ENCODE measurements at regions not wholly inside any gene's neighbourhood (a gene's known extent, or its start where the extent isn't known, plus 50 kb on each side); places are given as distances from the start of the nearest gene placed in this dataset.

GRCh38 chr3:196143708-196144382 lies 62.0 kb upstream of the TFRC start:
- H3K79me2 ChIP-seq (ENCODE audit: insufficient read depth, low read length) = no peaks in the 10 kb centered on the region
- H4K20me1 ChIP-seq (ENCODE audit: insufficient read depth, low read length, poor library complexity, severe bottlenecking) = no peaks in the 10 kb centered on the region
- H3F3A ChIP-seq (ENCODE audit: low read depth) = no peaks in the 10 kb centered on the region
- H3K27me3 ChIP-seq (ENCODE audit: insufficient read depth, low read length, poor library complexity, severe bottlenecking) = no peaks in the 10 kb centered on the region
- H3K36me3 ChIP-seq (ENCODE audit: insufficient read depth, low read length) = no peaks in the 10 kb centered on the region
- H3K9ac ChIP-seq (ENCODE audit: low read depth, low read length, poor library complexity, severe bottlenecking) = no peak overlapping the region
- no peak overlapping the region for H3K4me3 ChIP-seq (ENCODE audit: low read length, poor library complexity, severe bottlenecking)
- H3K9me3 ChIP-seq (ENCODE audit: insufficient read depth, low read depth, low read length) = no peaks in the 10 kb centered on the region
- H3K9me2 ChIP-seq (replicated peaks; ENCODE audit: low read depth, low read length) = no peaks in the 10 kb centered on the region
- H3K4me2 ChIP-seq (ENCODE audit: low read depth, low read length, poor library complexity, severe bottlenecking) = no peak overlapping the region
- TF ChIP-seq CTCF (conservative IDR thresholded peaks at IDR 0.05; ENCODE audit: low read length) (no peak), EZH2phosphoT487 (IDR thresholded peaks at IDR 0.05; ENCODE audit: borderline replicate concordance) (no peak)
- H2AFZ ChIP-seq (ENCODE audit: low read length) = no peak overlapping the region
- peaks cover 10% of the 10 kb centered on the region for H3K4me1 ChIP-seq (ENCODE audit: insufficient read depth, low read length, poor library complexity, severe bottlenecking)

GRCh38 chr3:196142202-196142956 lies 60.5 kb upstream of the TFRC start:
- no peak overlapping the region for H3K4me3 ChIP-seq (ENCODE audit: low read length, poor library complexity, severe bottlenecking)
- no peaks in the 10 kb centered on the region for H3K79me2 ChIP-seq (ENCODE audit: insufficient read depth, low read length)
- no peaks in the 10 kb centered on the region for H4K20me1 ChIP-seq (ENCODE audit: insufficient read depth, low read length, poor library complexity, severe bottlenecking)
- no peaks in the 10 kb centered on the region for H3K9me3 ChIP-seq (ENCODE audit: insufficient read depth, low read depth, low read length)
- no peaks in the 10 kb centered on the region for H3K36me3 ChIP-seq (ENCODE audit: insufficient read depth, low read length)
- H3F3A ChIP-seq (ENCODE audit: low read depth) = no peaks in the 10 kb centered on the region
- TF ChIP-seq CTCF (conservative IDR thresholded peaks at IDR 0.05; ENCODE audit: low read length) = no peak
- TF ChIP-seq EZH2phosphoT487 (IDR thresholded peaks at IDR 0.05; ENCODE audit: borderline replicate concordance) = no peak
- H3K9me2 ChIP-seq (replicated peaks; ENCODE audit: low read depth, low read length) = no peaks in the 10 kb centered on the region
- H2AFZ ChIP-seq (ENCODE audit: low read length) = no peak overlapping the region
- no peaks in the 10 kb centered on the region for H3K27me3 ChIP-seq (ENCODE audit: insufficient read depth, low read length, poor library complexity, severe bottlenecking)
- no peak overlapping the region for H3K4me2 ChIP-seq (ENCODE audit: low read depth, low read length, poor library complexity, severe bottlenecking)
- peaks cover 12% of the 10 kb centered on the region for H3K4me1 ChIP-seq (ENCODE audit: insufficient read depth, low read length, poor library complexity, severe bottlenecking)
- no peak overlapping the region for H3K9ac ChIP-seq (ENCODE audit: low read depth, low read length, poor library complexity, severe bottlenecking)

GRCh38 chr3:196141866-196142201 lies 59.9 kb upstream of the TFRC start:
- H3K79me2 ChIP-seq (ENCODE audit: insufficient read depth, low read length) = no peaks in the 10 kb centered on the region
- no peaks in the 10 kb centered on the region for H3K36me3 ChIP-seq (ENCODE audit: insufficient read depth, low read length)
- TF ChIP-seq CTCF (conservative IDR thresholded peaks at IDR 0.05; ENCODE audit: low read length) = no peak
- no peak for TF ChIP-seq EZH2phosphoT487 (IDR thresholded peaks at IDR 0.05; ENCODE audit: borderline replicate concordance)
- H3K9ac ChIP-seq (ENCODE audit: low read depth, low read length, poor library complexity, severe bottlenecking) = no peak overlapping the region
- no peaks in the 10 kb centered on the region for H3K27me3 ChIP-seq (ENCODE audit: insufficient read depth, low read length, poor library complexity, severe bottlenecking)
- H3K4me1 ChIP-seq (ENCODE audit: insufficient read depth, low read length, poor library complexity, severe bottlenecking) = peaks cover 13% of the 10 kb centered on the region
- no peak overlapping the region for H2AFZ ChIP-seq (ENCODE audit: low read length)
- no peaks in the 10 kb centered on the region for H3K9me2 ChIP-seq (replicated peaks; ENCODE audit: low read depth, low read length)
- H3K4me3 ChIP-seq (ENCODE audit: low read length, poor library complexity, severe bottlenecking) = no peak overlapping the region
- H3K4me2 ChIP-seq (ENCODE audit: low read depth, low read length, poor library complexity, severe bottlenecking) = no peak overlapping the region
- no peaks in the 10 kb centered on the region for H4K20me1 ChIP-seq (ENCODE audit: insufficient read depth, low read length, poor library complexity, severe bottlenecking)
- no peaks in the 10 kb centered on the region for H3K9me3 ChIP-seq (ENCODE audit: insufficient read depth, low read depth, low read length)
- no peaks in the 10 kb centered on the region for H3F3A ChIP-seq (ENCODE audit: low read depth)
